ENCODE measurements at regions not wholly inside any gene's neighbourhood (a gene's known extent, or its start where the extent isn't known, plus 50 kb on each side); places are given as distances from the start of the nearest gene placed in this dataset.

DNA sequence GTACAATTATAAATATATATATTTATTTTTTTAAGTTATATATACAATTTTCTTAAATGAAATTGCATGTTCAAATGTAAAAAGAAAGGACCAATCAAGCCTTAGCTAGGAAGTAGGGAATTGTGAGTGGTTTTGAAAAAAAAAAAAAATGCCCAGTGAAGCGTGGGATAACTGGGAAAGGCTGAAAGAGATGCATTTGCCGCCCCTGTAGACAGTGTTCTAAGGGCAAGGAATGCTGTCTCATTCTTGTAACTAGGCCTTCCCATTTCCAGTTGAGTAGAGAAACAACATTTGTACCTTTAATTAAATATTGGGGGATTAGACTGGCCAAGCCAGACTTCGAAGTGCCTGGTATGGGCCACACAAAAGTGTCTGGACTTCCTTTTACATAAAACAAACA is 430.1 kb upstream of the SLC35B3 start:
- TF ChIP-seq, protein P1, sequence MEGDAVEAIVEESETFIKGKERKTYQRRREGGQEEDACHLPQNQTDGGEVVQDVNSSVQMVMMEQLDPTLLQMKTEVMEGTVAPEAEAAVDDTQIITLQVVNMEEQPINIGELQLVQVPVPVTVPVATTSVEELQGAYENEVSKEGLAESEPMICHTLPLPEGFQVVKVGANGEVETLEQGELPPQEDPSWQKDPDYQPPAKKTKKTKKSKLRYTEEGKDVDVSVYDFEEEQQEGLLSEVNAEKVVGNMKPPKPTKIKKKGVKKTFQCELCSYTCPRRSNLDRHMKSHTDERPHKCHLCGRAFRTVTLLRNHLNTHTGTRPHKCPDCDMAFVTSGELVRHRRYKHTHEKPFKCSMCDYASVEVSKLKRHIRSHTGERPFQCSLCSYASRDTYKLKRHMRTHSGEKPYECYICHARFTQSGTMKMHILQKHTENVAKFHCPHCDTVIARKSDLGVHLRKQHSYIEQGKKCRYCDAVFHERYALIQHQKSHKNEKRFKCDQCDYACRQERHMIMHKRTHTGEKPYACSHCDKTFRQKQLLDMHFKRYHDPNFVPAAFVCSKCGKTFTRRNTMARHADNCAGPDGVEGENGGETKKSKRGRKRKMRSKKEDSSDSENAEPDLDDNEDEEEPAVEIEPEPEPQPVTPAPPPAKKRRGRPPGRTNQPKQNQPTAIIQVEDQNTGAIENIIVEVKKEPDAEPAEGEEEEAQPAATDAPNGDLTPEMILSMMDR (IDR thresholded peaks at IDR 0.05; ENCODE audit: insufficient read depth, low read depth, low read length): no peak
- TF ChIP-seq EZH2 (IDR thresholded peaks at IDR 0.05; ENCODE audit: insufficient read depth, low read length): no peak
